ENCODE measurements at regions not wholly inside any gene's neighbourhood (a gene's known extent, or its start where the extent isn't known, plus 50 kb on each side); places are given as distances from the start of the nearest gene placed in this dataset.

GRCh38 chr20:63056236-63057170 lies 49.7 kb upstream of the BHLHE23 start (continued):
- TF ChIP-seq TBP (CRISPR knock-in tag; IDR thresholded peaks at IDR 0.05): no peak
- TF ChIP-seq HMGXB3 (CRISPR knock-in tag; IDR thresholded peaks at IDR 0.05; ENCODE audit: borderline replicate concordance): no peak
- no peak for TF ChIP-seq SAP130 (CRISPR knock-in tag; IDR thresholded peaks at IDR 0.05; ENCODE audit: low read depth)
- TF ChIP-seq ZNF207 (IDR thresholded peaks at IDR 0.05; ENCODE audit: borderline replicate concordance): peak; percentile 35; the same call in 1 of the 2 replicates
- peak; percentile 98 for TF ChIP-seq ZNF24 (IDR thresholded peaks at IDR 0.05)
- peak; percentile 92; the same call in 1 of the 2 replicates for TF ChIP-seq ZBTB7B (CRISPR knock-in tag; IDR thresholded peaks at IDR 0.05)
- no peak for TF ChIP-seq NFYB (CRISPR knock-in tag; IDR thresholded peaks at IDR 0.05)
- no peak for TF ChIP-seq ZNF253 (CRISPR knock-in tag; IDR thresholded peaks at IDR 0.05; ENCODE audit: borderline replicate concordance)
- no peak for TF ChIP-seq ZBTB21 (CRISPR knock-in tag; IDR thresholded peaks at IDR 0.05)
- TF ChIP-seq MAFK (conservative IDR thresholded peaks at IDR 0.05 in 1 of 2, IDR thresholded peaks at IDR 0.05 in 1 of 2; ENCODE audit: low read length in 2 of 2): no peak
- TF ChIP-seq ZGPAT (CRISPR knock-in tag; IDR thresholded peaks at IDR 0.05): no peak
- no peak for TF ChIP-seq RNF2 (conservative IDR thresholded peaks at IDR 0.05; ENCODE audit: low read depth)
- TF ChIP-seq ZNF609 (CRISPR knock-in tag; IDR thresholded peaks at IDR 0.05; ENCODE audit: borderline replicate concordance): no peak
- no peak for TF ChIP-seq FIP1L1 (IDR thresholded peaks at IDR 0.05; ENCODE audit: borderline replicate concordance, insufficient read depth, low read depth, low read length)
- TF ChIP-seq ZNF576 (CRISPR knock-in tag; IDR thresholded peaks at IDR 0.05): no peak

Measured in HepG2 (cell line).